Endothelial cell of umbilical vein (primary cell): ENCODE measurements at regions not wholly inside any gene's neighbourhood (a gene's known extent, or its start where the extent isn't known, plus 50 kb on each side); places are given as distances from the start of the nearest gene placed in this dataset.

ENCODE experiments used
- EZH2 ChIP-seq: IDR thresholded peaks from 2 replicates; pipeline ENCODE4 v1.6.1; 2012; ENCODE audit warnings: borderline replicate concordance, low read depth, mild to moderate bottlenecking, moderate library complexity, low read length, inconsistent platforms; ENCODE audit not compliant: severe bottlenecking
- FOS ChIP-seq: IDR thresholded peaks from 2 replicates; pipeline ENCODE4 v1.6.1; 2011; ENCODE audit warnings: mild to moderate bottlenecking, low read length, moderate library complexity, borderline replicate concordance; ENCODE audit not compliant: insufficient read depth
- GATA2 ChIP-seq: IDR thresholded peaks from 2 replicates; pipeline ENCODE4 v1.7.0; 2011; ENCODE audit warnings: low read depth, mild to moderate bottlenecking, moderate library complexity, mixed read lengths, low read length; ENCODE audit not compliant: insufficient read length, insufficient read depth
- JUN ChIP-seq: IDR thresholded peaks from 2 replicates; pipeline ENCODE4 v1.6.1; 2011; ENCODE audit warnings: borderline replicate concordance, low read depth; ENCODE audit not compliant: insufficient read length, insufficient read depth
- MAX ChIP-seq: IDR thresholded peaks from 2 replicates; pipeline ENCODE4 v1.6.1; 2011; ENCODE audit not compliant: insufficient read depth, insufficient read length
- MYC ChIP-seq: IDR thresholded peaks from one replicate; pipeline ENCODE4 v1.6.1; 2011; ENCODE audit warnings: mild to moderate bottlenecking, low read depth, low read length
- POLR2A ChIP-seq: IDR thresholded peaks from 2 replicates; pipeline ENCODE4 v1.6.1; 2012; ENCODE audit warnings: low read depth, mild to moderate bottlenecking, control low read depth, low read length
- POLR2AphosphoS5 ChIP-seq: IDR thresholded peaks from 2 replicates; pipeline ENCODE4 v1.6.1; 2012; ENCODE audit warnings: low read depth, mild to moderate bottlenecking, control low read depth, low read length, moderate library complexity; ENCODE audit not compliant: insufficient read depth
- TF ChIP-seq, protein P1 (sequence below), 2 donors: IDR thresholded peaks; 1 replicate in 1 of 2; 2 replicates in 1 of 2; pipeline ENCODE4 v1.5.1; 2011; ENCODE audit warnings: low read length in 2 of 2, mild to moderate bottlenecking in 2 of 2, moderate library complexity in 2 of 2, control low read depth in 1 of 2, inconsistent platforms in 1 of 2, low read depth in 1 of 2; ENCODE audit not compliant: insufficient read depth in 1 of 2; ENCODE audit errors: extremely low read depth in 1 of 2

GRCh38 chr4:123127875-123128274 is 205.5 kb upstream of the NUDT6 start:
- TF ChIP-seq, protein P1, sequence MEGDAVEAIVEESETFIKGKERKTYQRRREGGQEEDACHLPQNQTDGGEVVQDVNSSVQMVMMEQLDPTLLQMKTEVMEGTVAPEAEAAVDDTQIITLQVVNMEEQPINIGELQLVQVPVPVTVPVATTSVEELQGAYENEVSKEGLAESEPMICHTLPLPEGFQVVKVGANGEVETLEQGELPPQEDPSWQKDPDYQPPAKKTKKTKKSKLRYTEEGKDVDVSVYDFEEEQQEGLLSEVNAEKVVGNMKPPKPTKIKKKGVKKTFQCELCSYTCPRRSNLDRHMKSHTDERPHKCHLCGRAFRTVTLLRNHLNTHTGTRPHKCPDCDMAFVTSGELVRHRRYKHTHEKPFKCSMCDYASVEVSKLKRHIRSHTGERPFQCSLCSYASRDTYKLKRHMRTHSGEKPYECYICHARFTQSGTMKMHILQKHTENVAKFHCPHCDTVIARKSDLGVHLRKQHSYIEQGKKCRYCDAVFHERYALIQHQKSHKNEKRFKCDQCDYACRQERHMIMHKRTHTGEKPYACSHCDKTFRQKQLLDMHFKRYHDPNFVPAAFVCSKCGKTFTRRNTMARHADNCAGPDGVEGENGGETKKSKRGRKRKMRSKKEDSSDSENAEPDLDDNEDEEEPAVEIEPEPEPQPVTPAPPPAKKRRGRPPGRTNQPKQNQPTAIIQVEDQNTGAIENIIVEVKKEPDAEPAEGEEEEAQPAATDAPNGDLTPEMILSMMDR (IDR thresholded peaks at IDR 0.05; ENCODE audit: extremely low read depth in 1 of 2, insufficient read depth in 1 of 2, low read depth in 1 of 2, low read length in 2 of 2) = no peak
- TF ChIP-seq POLR2AphosphoS5 (no peak), MAX (no peak), POLR2A (no peak), MYC (no peak), GATA2 (no peak), FOS (peak; percentile 6), JUN (no peak), EZH2 (no peak)
